SU-DHL-6 (cell line): ENCODE measurements at regions not wholly inside any gene's neighbourhood (a gene's known extent, or its start where the extent isn't known, plus 50 kb on each side); places are given as distances from the start of the nearest gene placed in this dataset.

Source experiments
- EZH2phosphoT487 ChIP-seq: fragments of 200-600 bp; sonication (generic), shearing (Covaris generic); conservative IDR thresholded peaks from 2 replicates; pipeline ENCODE4 v1.6.1; 2018; ENCODE audit warnings: mild to moderate bottlenecking, antibody characterized with exemption, low read length, moderate library complexity, mixed read lengths
- TF ChIP-seq, protein P1 (sequence below): fragments of 200-600 bp; sonication (generic); IDR thresholded peaks from one replicate; pipeline ENCODE4 v1.5.1; 2017; ENCODE audit warnings: antibody characterized with exemption, mild to moderate bottlenecking, low read length, moderate library complexity; ENCODE audit not compliant: insufficient read depth, poor library complexity, severe bottlenecking

DNA sequence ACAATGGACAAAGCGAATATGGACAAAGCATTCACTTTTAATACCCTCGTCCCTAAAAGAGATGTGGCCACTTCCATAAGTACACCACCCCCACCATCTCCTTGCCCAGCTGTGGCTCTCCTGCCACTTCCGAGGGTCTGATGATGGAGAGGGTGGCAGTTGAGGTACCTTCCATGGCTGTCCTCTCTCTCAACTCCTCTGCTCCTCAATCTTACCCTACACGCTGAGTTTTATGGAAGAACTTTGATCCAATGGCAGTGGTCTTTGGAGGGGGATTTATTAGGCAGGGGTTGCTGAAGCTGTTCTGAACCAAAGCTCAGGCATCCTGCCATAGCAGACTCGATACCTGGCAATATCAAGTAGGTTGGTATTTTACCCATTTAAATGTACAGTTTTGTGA is 413.0 kb downstream of the TSHZ3 start:
- TF ChIP-seq, protein P1, sequence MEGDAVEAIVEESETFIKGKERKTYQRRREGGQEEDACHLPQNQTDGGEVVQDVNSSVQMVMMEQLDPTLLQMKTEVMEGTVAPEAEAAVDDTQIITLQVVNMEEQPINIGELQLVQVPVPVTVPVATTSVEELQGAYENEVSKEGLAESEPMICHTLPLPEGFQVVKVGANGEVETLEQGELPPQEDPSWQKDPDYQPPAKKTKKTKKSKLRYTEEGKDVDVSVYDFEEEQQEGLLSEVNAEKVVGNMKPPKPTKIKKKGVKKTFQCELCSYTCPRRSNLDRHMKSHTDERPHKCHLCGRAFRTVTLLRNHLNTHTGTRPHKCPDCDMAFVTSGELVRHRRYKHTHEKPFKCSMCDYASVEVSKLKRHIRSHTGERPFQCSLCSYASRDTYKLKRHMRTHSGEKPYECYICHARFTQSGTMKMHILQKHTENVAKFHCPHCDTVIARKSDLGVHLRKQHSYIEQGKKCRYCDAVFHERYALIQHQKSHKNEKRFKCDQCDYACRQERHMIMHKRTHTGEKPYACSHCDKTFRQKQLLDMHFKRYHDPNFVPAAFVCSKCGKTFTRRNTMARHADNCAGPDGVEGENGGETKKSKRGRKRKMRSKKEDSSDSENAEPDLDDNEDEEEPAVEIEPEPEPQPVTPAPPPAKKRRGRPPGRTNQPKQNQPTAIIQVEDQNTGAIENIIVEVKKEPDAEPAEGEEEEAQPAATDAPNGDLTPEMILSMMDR: no peak
- no peak for TF ChIP-seq EZH2phosphoT487
